IMR-90 (cell line): ENCODE measurements at regions not wholly inside any gene's neighbourhood (a gene's known extent, or its start where the extent isn't known, plus 50 kb on each side); places are given as distances from the start of the nearest gene placed in this dataset.

Experiments
- BHLHE40 ChIP-seq: fragments of 150-350 bp; IDR thresholded peaks from 2 replicates; pipeline ENCODE4 v1.6.1; 2016; ENCODE audit warnings: mild to moderate bottlenecking, low read depth, low read length
- CEBPB ChIP-seq: IDR thresholded peaks from 2 replicates; pipeline ENCODE4 v1.6.1; 2012; ENCODE audit warnings: low read depth, low read length, improper control_type of control experiment
- FOS ChIP-seq: fragments of 150-350 bp; IDR thresholded peaks from 2 replicates; pipeline ENCODE4 v1.6.1; 2016; ENCODE audit warnings: low read depth, low read length
- MAFK ChIP-seq: IDR thresholded peaks from 2 replicates; pipeline ENCODE4 v1.6.1; 2012; ENCODE audit warnings: low read depth, low read length, improper control_type of control experiment
- MAZ ChIP-seq: IDR thresholded peaks from 2 replicates; pipeline ENCODE4 v1.6.1; 2012; ENCODE audit warnings: low read depth, mild to moderate bottlenecking, low read length, improper control_type of control experiment, moderate library complexity, borderline replicate concordance
- MXI1 ChIP-seq: IDR thresholded peaks from 2 replicates; pipeline ENCODE4 v1.6.1; 2012; ENCODE audit warnings: low read depth, mild to moderate bottlenecking, low read length, moderate library complexity, borderline replicate concordance
- NFE2L2 ChIP-seq: fragments of 150-350 bp; IDR thresholded peaks from 2 replicates; pipeline ENCODE4 v1.6.1; 2016; ENCODE audit warnings: low read depth, mild to moderate bottlenecking, low read length
- POLR2A ChIP-seq: IDR thresholded peaks from 2 replicates; pipeline ENCODE4 v1.6.1; 2012; ENCODE audit warnings: mild to moderate bottlenecking, low read depth, low read length
- RAD21 ChIP-seq: IDR thresholded peaks from 2 replicates; pipeline ENCODE4 v1.6.1; 2012; ENCODE audit warnings: low read length, improper control_type of control experiment
- RCOR1 ChIP-seq: IDR thresholded peaks from 2 replicates; pipeline ENCODE4 v1.6.1; 2012; ENCODE audit warnings: mild to moderate bottlenecking, low read length, improper control_type of control experiment; ENCODE audit not compliant: insufficient replicate concordance
- RFX5 ChIP-seq: IDR thresholded peaks from 2 replicates; pipeline ENCODE4 v1.8.0; 2012; ENCODE audit warnings: low read depth, mild to moderate bottlenecking, low read length, moderate library complexity
- SMC3 ChIP-seq: fragments of 150-350 bp; IDR thresholded peaks from 2 replicates; pipeline ENCODE4 v1.6.1; 2016; ENCODE audit warnings: low read depth, mild to moderate bottlenecking, antibody characterized with exemption, low read length, moderate library complexity
- TF ChIP-seq, protein P1 (sequence below): conservative IDR thresholded peaks from 2 replicates; pipeline ENCODE4 v1.5.1; 2012; ENCODE audit warnings: mild to moderate bottlenecking, low read depth, low read length, improper control_type of control experiment

DNA sequence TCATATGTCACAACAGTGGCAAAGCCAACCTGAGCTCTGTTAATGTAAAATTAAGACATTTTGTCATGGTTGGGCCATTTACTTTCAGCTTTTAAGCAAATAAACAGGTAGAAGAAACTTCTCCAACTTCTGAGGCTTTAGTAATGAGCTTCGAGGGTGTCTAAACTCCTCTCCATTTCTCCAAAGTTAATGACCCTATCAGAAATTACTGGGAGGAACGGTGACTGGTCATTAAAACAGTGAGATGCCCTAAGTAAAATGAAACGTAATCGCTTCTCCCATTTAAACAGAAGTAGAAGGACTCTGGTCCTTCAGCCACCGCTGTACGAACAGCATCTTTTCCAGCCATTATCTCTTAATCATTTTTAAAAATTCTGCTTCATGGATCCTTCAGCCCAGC is 986.9 kb upstream of the MANEA start:
- TF ChIP-seq, protein P1, sequence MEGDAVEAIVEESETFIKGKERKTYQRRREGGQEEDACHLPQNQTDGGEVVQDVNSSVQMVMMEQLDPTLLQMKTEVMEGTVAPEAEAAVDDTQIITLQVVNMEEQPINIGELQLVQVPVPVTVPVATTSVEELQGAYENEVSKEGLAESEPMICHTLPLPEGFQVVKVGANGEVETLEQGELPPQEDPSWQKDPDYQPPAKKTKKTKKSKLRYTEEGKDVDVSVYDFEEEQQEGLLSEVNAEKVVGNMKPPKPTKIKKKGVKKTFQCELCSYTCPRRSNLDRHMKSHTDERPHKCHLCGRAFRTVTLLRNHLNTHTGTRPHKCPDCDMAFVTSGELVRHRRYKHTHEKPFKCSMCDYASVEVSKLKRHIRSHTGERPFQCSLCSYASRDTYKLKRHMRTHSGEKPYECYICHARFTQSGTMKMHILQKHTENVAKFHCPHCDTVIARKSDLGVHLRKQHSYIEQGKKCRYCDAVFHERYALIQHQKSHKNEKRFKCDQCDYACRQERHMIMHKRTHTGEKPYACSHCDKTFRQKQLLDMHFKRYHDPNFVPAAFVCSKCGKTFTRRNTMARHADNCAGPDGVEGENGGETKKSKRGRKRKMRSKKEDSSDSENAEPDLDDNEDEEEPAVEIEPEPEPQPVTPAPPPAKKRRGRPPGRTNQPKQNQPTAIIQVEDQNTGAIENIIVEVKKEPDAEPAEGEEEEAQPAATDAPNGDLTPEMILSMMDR = no peak
- no peak for TF ChIP-seq MAFK
- no peak for TF ChIP-seq POLR2A
- TF ChIP-seq MAZ = no peak
- no peak for TF ChIP-seq NFE2L2
- TF ChIP-seq MXI1 = no peak
- no peak for TF ChIP-seq BHLHE40
- TF ChIP-seq SMC3 = no peak
- TF ChIP-seq RCOR1 = no peak
- TF ChIP-seq CEBPB = no peak
- TF ChIP-seq FOS = no peak
- no peak for TF ChIP-seq RFX5
- TF ChIP-seq RAD21 = no peak
